Peyer's patch (tissue), 4 donors: ENCODE measurements at regions not wholly inside any gene's neighbourhood (a gene's known extent, or its start where the extent isn't known, plus 50 kb on each side); places are given as distances from the start of the nearest gene placed in this dataset.

ENCODE experiments used
- POLR2A ChIP-seq, 2 donors: fragments of 450-650 bp; IDR thresholded peaks; one replicate each; pipeline ENCODE4 v1.5.1; 2017; ENCODE audit warnings: antibody characterized with exemption in 2 of 2, mild to moderate bottlenecking in 2 of 2, moderate library complexity in 2 of 2
- TF ChIP-seq, protein P1 (sequence below), 6 experiments: fragments of 450-650 bp in 4 of 6; fragments of 200-600 bp in 2 of 6; sonication (generic) in 1 of 6; IDR thresholded peaks; one replicate each; pipeline ENCODE4 v1.5.1; 2017 to 2019; ENCODE audit warnings: antibody characterized with exemption in 6 of 6, mild to moderate bottlenecking in 3 of 6, moderate library complexity in 1 of 6

DNA sequence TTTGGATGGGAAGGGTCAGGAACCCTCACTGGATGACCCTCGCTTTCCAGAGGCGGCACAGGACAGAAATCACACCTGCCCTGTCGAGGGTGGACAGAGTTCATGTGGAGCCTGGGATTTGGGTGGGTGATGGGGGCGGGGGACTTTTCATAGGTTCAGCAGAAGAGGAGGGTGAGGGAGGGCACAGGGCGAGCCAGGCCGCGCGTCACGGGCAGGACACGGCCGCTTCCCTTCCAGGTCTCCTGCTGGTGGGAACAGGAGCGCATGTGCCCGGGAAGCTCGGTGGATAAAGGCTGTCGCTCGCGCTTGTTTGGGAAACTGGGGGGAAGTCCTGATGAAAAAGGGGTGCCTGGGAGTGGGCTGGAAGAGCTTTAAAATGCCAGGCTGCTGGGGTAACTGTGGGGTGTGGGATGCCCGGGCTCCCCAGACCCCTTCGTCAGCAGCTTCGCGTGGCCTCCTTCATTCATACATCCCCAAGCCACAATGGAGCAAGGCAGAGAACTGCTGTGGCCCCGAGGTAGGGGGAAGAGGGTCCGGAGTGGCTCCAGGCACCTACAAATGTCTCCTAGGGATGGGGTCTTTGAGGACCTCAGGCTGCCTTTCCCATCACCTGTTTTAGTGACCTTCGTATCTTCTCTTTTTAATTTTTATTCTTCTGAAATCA lies 102.2 kb downstream of the DACT2 start:
- TF ChIP-seq, protein P1, sequence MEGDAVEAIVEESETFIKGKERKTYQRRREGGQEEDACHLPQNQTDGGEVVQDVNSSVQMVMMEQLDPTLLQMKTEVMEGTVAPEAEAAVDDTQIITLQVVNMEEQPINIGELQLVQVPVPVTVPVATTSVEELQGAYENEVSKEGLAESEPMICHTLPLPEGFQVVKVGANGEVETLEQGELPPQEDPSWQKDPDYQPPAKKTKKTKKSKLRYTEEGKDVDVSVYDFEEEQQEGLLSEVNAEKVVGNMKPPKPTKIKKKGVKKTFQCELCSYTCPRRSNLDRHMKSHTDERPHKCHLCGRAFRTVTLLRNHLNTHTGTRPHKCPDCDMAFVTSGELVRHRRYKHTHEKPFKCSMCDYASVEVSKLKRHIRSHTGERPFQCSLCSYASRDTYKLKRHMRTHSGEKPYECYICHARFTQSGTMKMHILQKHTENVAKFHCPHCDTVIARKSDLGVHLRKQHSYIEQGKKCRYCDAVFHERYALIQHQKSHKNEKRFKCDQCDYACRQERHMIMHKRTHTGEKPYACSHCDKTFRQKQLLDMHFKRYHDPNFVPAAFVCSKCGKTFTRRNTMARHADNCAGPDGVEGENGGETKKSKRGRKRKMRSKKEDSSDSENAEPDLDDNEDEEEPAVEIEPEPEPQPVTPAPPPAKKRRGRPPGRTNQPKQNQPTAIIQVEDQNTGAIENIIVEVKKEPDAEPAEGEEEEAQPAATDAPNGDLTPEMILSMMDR (IDR thresholded peaks at IDR 0.05), result no peak
- TF ChIP-seq POLR2A (IDR thresholded peaks at IDR 0.05), result no peak
